ENCODE measurements at regions not wholly inside any gene's neighbourhood (a gene's known extent, or its start where the extent isn't known, plus 50 kb on each side); places are given as distances from the start of the nearest gene placed in this dataset.

- no peaks in the 10 kb centered on the region for H3K27me3 Mint-ChIP-seq (ENCODE audit: insufficient read depth, unreplicated experiment)
- BruUV-seq (replicated peaks): no TSS peak
- no peak for DNase-seq
- Histone ChIP-seq H3K27me3 (replicated peaks; ENCODE audit: control insufficient read depth, insufficient read depth, low read length) (no peaks in the 10 kb centered on the region), H3K4me3 (ENCODE audit: low read depth, low read length) (no peak overlapping the region), H3K4me1 (no peaks in the 10 kb centered on the region), H3K9me3 (no peaks in the 10 kb centered on the region), H3K36me3 (ENCODE audit: control insufficient read depth, insufficient read depth, low read length) (no peaks in the 10 kb centered on the region)
- no peak for TF ChIP-seq CTCF (IDR thresholded peaks at IDR 0.05; ENCODE audit: insufficient read depth in 1 of 2, low read depth in 1 of 2, low read length in 1 of 2, severe bottlenecking in 1 of 2, unreplicated experiment in 1 of 2)
- ChIA-PET CTCF (no interaction called here), POLR2A (no interaction called here)
- no peaks in the 10 kb centered on the region for H3K36me3 Mint-ChIP-seq (ENCODE audit: insufficient read depth, unreplicated experiment)
- intact Hi-C loops (cut with micrococcal nuclease; ENCODE audit: unreplicated experiment): no loop called here
- H3K4me1 Mint-ChIP-seq (ENCODE audit: low read depth, unreplicated experiment): no peaks in the 10 kb centered on the region
- H3K9me3 Mint-ChIP-seq (ENCODE audit: unreplicated experiment): no peaks in the 10 kb centered on the region
- no peak overlapping the region for H3K4me3 Mint-ChIP-seq (ENCODE audit: unreplicated experiment)
- no peak overlapping the region for H3K27ac Mint-ChIP-seq (ENCODE audit: unreplicated experiment)
Measured at GRCh38 chrX:39638526-39638925, 459.2 kb downstream of the BCOR start.

- no peaks in the 10 kb centered on the region for H3K4me1 Mint-ChIP-seq (ENCODE audit: low read depth, unreplicated experiment)
- intact Hi-C loops (cut with micrococcal nuclease; ENCODE audit: unreplicated experiment): no loop called here
- H3K4me3 Mint-ChIP-seq (ENCODE audit: unreplicated experiment): no peak overlapping the region
- Histone ChIP-seq H3K27me3 (replicated peaks; ENCODE audit: control insufficient read depth, insufficient read depth, low read length) (no peaks in the 10 kb centered on the region), H3K9me3 (no peaks in the 10 kb centered on the region), H3K4me3 (ENCODE audit: low read depth, low read length) (no peak overlapping the region), H3K4me1 (no peaks in the 10 kb centered on the region), H3K36me3 (ENCODE audit: control insufficient read depth, insufficient read depth, low read length) (no peaks in the 10 kb centered on the region)
- no TSS peak for BruUV-seq (replicated peaks)
- CTCF ChIA-PET: no interaction called here
- no peak for DNase-seq
- no peak for TF ChIP-seq CTCF (IDR thresholded peaks at IDR 0.05; ENCODE audit: insufficient read depth in 1 of 2, low read depth in 1 of 2, low read length in 1 of 2, severe bottlenecking in 1 of 2, unreplicated experiment in 1 of 2)
- POLR2A ChIA-PET: no interaction called here
- no peak overlapping the region for H3K27ac Mint-ChIP-seq (ENCODE audit: unreplicated experiment)
- H3K36me3 Mint-ChIP-seq (ENCODE audit: insufficient read depth, unreplicated experiment): no peaks in the 10 kb centered on the region
- no peaks in the 10 kb centered on the region for H3K27me3 Mint-ChIP-seq (ENCODE audit: insufficient read depth, unreplicated experiment)
- H3K9me3 Mint-ChIP-seq (ENCODE audit: unreplicated experiment): no peaks in the 10 kb centered on the region
Measured at GRCh38 chrX:39639871-39640270, 457.9 kb downstream of the BCOR start.

- H3K4me1 Mint-ChIP-seq (ENCODE audit: low read depth, unreplicated experiment): no peaks in the 10 kb centered on the region
- no peak overlapping the region for H3K4me3 Mint-ChIP-seq (ENCODE audit: unreplicated experiment)
- H3K4me1 ChIP-seq: no peaks in the 10 kb centered on the region
- H3K9me3 Mint-ChIP-seq (ENCODE audit: unreplicated experiment): no peaks in the 10 kb centered on the region
- no TSS peak for BruUV-seq (replicated peaks)
- no peak overlapping the region for H3K4me3 ChIP-seq (ENCODE audit: low read depth, low read length)
- no peak for DNase-seq
- H3K9me3 ChIP-seq: no peaks in the 10 kb centered on the region
- POLR2A ChIA-PET: no interaction called here
- H3K36me3 Mint-ChIP-seq (ENCODE audit: insufficient read depth, unreplicated experiment): no peaks in the 10 kb centered on the region
- CTCF ChIA-PET: no interaction called here
- no peak overlapping the region for H3K27ac Mint-ChIP-seq (ENCODE audit: unreplicated experiment)
- H3K27me3 Mint-ChIP-seq (ENCODE audit: insufficient read depth, unreplicated experiment): no peaks in the 10 kb centered on the region
- TF ChIP-seq CTCF (IDR thresholded peaks at IDR 0.05; ENCODE audit: insufficient read depth in 1 of 2, low read depth in 1 of 2, low read length in 1 of 2, severe bottlenecking in 1 of 2, unreplicated experiment in 1 of 2): no peak
- intact Hi-C loops (cut with micrococcal nuclease; ENCODE audit: unreplicated experiment): no loop called here
- H3K27me3 ChIP-seq (replicated peaks; ENCODE audit: control insufficient read depth, insufficient read depth, low read length): no peaks in the 10 kb centered on the region
- H3K36me3 ChIP-seq (ENCODE audit: control insufficient read depth, insufficient read depth, low read length): no peaks in the 10 kb centered on the region
Measured at GRCh38 chrX:39640866-39641265, 456.9 kb downstream of the BCOR start.

Measured in Caco-2 (cell line).